Lung (tissue), 11 donors: ENCODE measurements at regions not wholly inside any gene's neighbourhood (a gene's known extent, or its start where the extent isn't known, plus 50 kb on each side); places are given as distances from the start of the nearest gene placed in this dataset.
"Not testable (repeated sequence)": the region's sequence is repeated elsewhere in the genome, so short reads cannot be mapped to it uniquely, and the experiment has no call there.

Source experiments
- ATAC-seq: fragments of 200-7000 bp; cut with Tn5 transposase; one replicate; pipeline ENCODE4 v1.9.1; 2020; ENCODE audit warnings: moderate number of reproducible peaks; ENCODE audit not compliant: insufficient read depth, low FRiP score
- DNase-seq, 3 donors: peaks; one replicate each; pipeline ENCODE4 v3.0.0-alpha.2; 2013 to 2017
- H3K27ac ChIP-seq, 2 donors: one replicate each; pipeline ENCODE4 v1.5.1; 2013; ENCODE audit warnings: mild to moderate bottlenecking in 2 of 2, moderate library complexity in 2 of 2, control low read depth in 1 of 2, inconsistent platforms in 1 of 2, low read depth in 1 of 2, low read length in 1 of 2
- H3K27me3 ChIP-seq, 3 donors: one replicate each; pipeline ENCODE4 v1.5.1; 2013; ENCODE audit warnings: low read length in 2 of 3; ENCODE audit not compliant: control insufficient read depth in 3 of 3, insufficient read depth in 3 of 3
- H3K36me3 ChIP-seq, 4 donors: one replicate each; pipeline ENCODE4 v1.5.1; 2013; ENCODE audit warnings: low read length in 4 of 4, mild to moderate bottlenecking in 1 of 4, moderate library complexity in 1 of 4; ENCODE audit not compliant: control insufficient read depth in 4 of 4, insufficient read depth in 4 of 4
- H3K4me1 ChIP-seq, 5 donors: one replicate each; pipeline ENCODE4 v1.5.1; 2013; ENCODE audit warnings: low read length in 5 of 5, mild to moderate bottlenecking in 2 of 5, moderate library complexity in 1 of 5; ENCODE audit not compliant: control insufficient read depth in 5 of 5, insufficient read depth in 5 of 5
- H3K4me3 ChIP-seq: one replicate; pipeline ENCODE4 v1.5.1; 2013; ENCODE audit warnings: mild to moderate bottlenecking, control low read depth, moderate library complexity
- H3K9ac ChIP-seq, 2 donors: one replicate each; pipeline ENCODE4 v1.5.1; 2013; ENCODE audit warnings: low read length in 2 of 2, control low read depth in 1 of 2; ENCODE audit not compliant: insufficient read depth in 1 of 2
- H3K9me3 ChIP-seq, 4 donors: one replicate each; pipeline ENCODE4 v1.5.1; 2013; ENCODE audit warnings: low read length in 3 of 4, mild to moderate bottlenecking in 1 of 4, moderate library complexity in 1 of 4; ENCODE audit not compliant: control insufficient read depth in 4 of 4, insufficient read depth in 3 of 4
- WGBS, 2 donors: extraction: QIAGEN DNeasy Blood & Tissue Kit; methylation state at CpG; one replicate each; pipeline ENCODE4 v1.1.7; 2013; 5-methylcytosine and 5-hydroxymethylcytosine counted together
- TF ChIP-seq, protein P1 (sequence below): IDR thresholded peaks from 2 replicates; pipeline ENCODE4 v1.5.1; 2012; ENCODE audit warnings: mild to moderate bottlenecking; ENCODE audit errors: control extremely low read depth, extremely low read depth
- donor health status: control.
- donor health status: control.
- donor health status: Bipolar disorder and iron deficiency.
- donor health status: healthy.
- donor health status: DM: yes; HTN: yes; CAD: no.

DNA sequence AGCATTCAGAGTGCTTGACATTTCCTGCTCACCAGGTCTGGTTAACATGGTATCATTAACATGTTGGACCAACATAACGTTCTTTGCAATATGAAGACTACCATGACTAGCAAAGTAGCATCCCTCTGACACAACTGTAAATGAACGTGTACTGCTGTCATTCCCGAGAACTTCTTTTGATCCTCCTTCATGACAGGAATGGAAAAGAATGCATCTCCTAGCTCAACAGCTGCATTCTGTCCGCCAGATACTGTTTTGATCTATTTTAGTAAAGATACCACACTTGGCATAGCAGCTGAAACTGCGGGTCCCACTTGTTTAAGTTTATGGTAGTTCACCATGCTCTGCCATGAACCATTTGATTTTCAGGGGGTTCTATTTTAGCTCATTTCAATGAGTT lies 144.2 kb upstream of the PARD3B start:
- no peak overlapping the region for H3K27ac ChIP-seq
- H3K4me1 ChIP-seq: no peaks in the 10 kb centered on the region
- no peak overlapping the region for H3K9ac ChIP-seq
- H3K9me3 ChIP-seq: no peaks in the 10 kb centered on the region
- 80 to 92% methylated on average over 5 of the region's 5 CpGs for WGBS, 2 donors
- no peak overlapping the region for H3K4me3 ChIP-seq
- no peaks in the 10 kb centered on the region for H3K27me3 ChIP-seq
- DNase-seq: no peak
- ATAC-seq: no peak
- TF ChIP-seq, protein P1, sequence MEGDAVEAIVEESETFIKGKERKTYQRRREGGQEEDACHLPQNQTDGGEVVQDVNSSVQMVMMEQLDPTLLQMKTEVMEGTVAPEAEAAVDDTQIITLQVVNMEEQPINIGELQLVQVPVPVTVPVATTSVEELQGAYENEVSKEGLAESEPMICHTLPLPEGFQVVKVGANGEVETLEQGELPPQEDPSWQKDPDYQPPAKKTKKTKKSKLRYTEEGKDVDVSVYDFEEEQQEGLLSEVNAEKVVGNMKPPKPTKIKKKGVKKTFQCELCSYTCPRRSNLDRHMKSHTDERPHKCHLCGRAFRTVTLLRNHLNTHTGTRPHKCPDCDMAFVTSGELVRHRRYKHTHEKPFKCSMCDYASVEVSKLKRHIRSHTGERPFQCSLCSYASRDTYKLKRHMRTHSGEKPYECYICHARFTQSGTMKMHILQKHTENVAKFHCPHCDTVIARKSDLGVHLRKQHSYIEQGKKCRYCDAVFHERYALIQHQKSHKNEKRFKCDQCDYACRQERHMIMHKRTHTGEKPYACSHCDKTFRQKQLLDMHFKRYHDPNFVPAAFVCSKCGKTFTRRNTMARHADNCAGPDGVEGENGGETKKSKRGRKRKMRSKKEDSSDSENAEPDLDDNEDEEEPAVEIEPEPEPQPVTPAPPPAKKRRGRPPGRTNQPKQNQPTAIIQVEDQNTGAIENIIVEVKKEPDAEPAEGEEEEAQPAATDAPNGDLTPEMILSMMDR: no peak
- no peaks in the 10 kb centered on the region for H3K36me3 ChIP-seq

DNA sequence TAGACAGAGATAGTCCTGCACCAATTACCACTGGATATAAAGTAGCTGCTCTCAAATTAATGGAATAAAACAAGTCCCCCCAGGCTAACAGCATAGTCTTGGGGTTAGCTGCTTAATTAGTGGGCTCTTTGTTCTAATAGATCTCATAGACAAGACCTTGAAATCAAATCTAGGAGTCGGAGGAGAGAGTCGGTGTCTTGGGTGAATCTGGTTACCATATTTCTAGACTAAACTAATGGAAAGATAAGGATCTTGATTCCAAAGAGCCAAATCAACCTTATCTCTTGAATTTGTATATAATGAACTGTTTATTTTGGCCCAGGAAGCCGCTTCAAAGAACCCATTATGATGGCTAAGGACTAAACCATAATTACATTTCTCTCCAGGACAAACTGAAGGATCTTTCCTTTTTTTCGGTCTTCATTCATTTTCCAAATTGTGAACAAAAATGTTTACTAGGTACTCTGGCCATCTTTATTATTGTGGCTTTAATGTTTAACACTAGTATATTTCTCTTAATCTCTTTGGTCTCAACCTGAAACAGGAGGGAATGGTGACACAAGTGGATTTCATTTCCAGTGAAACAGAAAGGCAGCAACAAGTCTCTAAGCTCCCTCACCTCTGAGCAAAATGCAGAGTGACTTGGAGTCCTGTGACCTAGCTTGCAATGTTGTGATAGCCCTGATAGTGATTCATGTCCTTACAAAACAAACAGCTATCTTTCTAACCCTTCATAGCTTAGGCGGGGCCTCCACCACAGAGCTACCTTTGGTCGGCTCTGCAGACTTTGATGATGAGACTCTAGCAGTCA lies 137.9 kb upstream of the PARD3B start:
- no peak overlapping the region for H3K27ac ChIP-seq
- 76 to 86% methylated on average over 6 of the region's 6 CpGs for WGBS, 2 donors
- ATAC-seq: no peak
- TF ChIP-seq, protein P1: no peak
- no peaks in the 10 kb centered on the region for H3K27me3 ChIP-seq
- no peak overlapping the region for H3K4me3 ChIP-seq
- H3K36me3 ChIP-seq: no peaks in the 10 kb centered on the region
- no peak for DNase-seq
- peaks cover 0 to 4% (median 0%) of the 10 kb centered on the region in 5 donors for H3K4me1 ChIP-seq
- H3K9ac ChIP-seq: no peak overlapping the region
- H3K9me3 ChIP-seq: no peaks in the 10 kb centered on the region

DNA sequence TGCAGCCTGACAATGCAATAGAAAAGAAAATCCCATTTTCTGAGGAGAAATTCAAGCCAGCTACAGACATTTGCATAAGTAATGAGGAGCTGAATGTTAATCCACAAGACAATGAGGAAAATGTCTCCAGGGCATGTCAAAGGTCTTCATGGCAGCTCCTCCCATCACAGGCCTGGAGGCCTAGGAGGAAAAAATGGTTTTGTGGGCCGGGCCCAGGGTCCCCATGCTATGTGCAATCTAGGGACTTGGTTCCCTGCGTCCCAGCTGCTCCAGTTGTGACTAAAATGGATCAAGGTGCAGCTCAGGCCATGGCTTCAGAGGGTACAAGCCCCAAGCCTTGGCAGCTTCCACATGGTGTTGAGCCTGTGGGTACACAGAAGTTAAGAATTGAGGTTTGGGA lies 132.5 kb upstream of the PARD3B start:
- not testable (repeated sequence) for H3K9me3 ChIP-seq, H3K4me3 ChIP-seq, H3K9ac ChIP-seq, ATAC-seq, H3K27me3 ChIP-seq, H3K27ac ChIP-seq, H3K4me1 ChIP-seq, DNase-seq, H3K36me3 ChIP-seq
- 85 to 88% methylated on average over 2 of the region's 2 CpGs for WGBS, 2 donors

DNA sequence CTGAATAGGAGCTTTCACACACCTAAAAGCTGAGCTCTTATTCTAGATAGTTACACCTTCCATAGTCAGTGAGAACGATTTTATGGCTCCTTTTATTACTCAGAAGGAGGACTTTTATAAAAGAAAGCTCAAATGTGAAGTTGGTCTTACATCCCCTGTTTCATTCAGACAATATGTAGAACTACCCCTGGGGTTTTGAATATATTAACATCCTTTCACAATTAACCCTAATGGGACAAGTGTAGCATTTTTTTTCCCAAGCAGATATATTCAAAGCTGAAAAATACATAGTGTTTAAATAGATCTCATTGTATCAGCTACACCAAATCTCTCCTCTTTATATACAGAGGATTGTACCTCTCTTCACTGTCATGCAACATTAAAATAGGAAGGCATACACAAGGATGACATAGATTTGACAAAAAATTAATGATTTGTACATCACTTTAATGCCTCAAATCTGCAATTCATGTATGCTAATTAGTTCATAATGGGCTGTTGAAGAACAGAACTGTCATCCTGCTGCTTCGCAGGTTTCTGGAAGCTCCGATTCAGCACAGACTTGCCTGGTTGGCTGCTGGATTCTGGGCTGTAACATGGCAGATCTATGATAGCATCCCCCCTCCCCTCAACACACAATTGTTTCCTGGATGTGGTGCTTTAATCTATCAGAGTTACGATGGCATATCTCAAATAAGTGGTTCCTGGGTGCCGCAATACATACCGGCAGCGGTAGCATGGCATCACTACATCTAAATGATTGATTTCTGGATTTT lies 129.7 kb upstream of the PARD3B start:
- WGBS, 2 donors: 83 to 94% methylated on average over 7 of the region's 7 CpGs
- Histone ChIP-seq H3K4me1 (no peaks in the 10 kb centered on the region), H3K27ac (no peak overlapping the region), H3K9me3 (peaks cover 0 to 9% (median 3%) of the 10 kb centered on the region in 4 donors), H3K9ac (no peak overlapping the region), H3K4me3 (no peak overlapping the region), H3K36me3 (no peaks in the 10 kb centered on the region), H3K27me3 (no peaks in the 10 kb centered on the region)
- TF ChIP-seq, protein P1: no peak
- ATAC-seq (no peak), DNase-seq (no peak)
